ENCODE measurements at regions not wholly inside any gene's neighbourhood (a gene's known extent, or its start where the extent isn't known, plus 50 kb on each side); places are given as distances from the start of the nearest gene placed in this dataset.

- no peak for DNase-seq (ENCODE audit: low read depth, low spot score)
Observed at GRCh38 chr2:12244070-12244469, 472.7 kb upstream of the TRIB2 start.

- DNase-seq (ENCODE audit: low read depth, low spot score), result peak; percentile 29
Observed at GRCh38 chr2:12251121-12251520, 465.6 kb upstream of the TRIB2 start.

- no peak for DNase-seq (ENCODE audit: low read depth, low spot score)
Observed at GRCh38 chr2:12251749-12252148, 465.0 kb upstream of the TRIB2 start.

GRCh38 chr2:12253167-12253778 lies 463.5 kb upstream of the TRIB2 start:
- DNase-seq (ENCODE audit: low read depth, low spot score), result no peak

- DNase-seq (ENCODE audit: low read depth, low spot score), result no peak
Observed at GRCh38 chr2:12254280-12254860, 462.4 kb upstream of the TRIB2 start.

GRCh38 chr2:12256206-12256605 lies 460.5 kb upstream of the TRIB2 start:
- no peak for DNase-seq (ENCODE audit: low read depth, low spot score)

- no peak for DNase-seq (ENCODE audit: low read depth, low spot score)
Observed at GRCh38 chr2:12257476-12257875, 459.3 kb upstream of the TRIB2 start.

GRCh38 chr2:12259493-12259892 lies 457.2 kb upstream of the TRIB2 start:
- no peak for DNase-seq (ENCODE audit: low read depth, low spot score)

- DNase-seq (ENCODE audit: low read depth, low spot score), result no peak
Observed at GRCh38 chr2:12261986-12262680, 454.6 kb upstream of the TRIB2 start.

GRCh38 chr2:12262681-12263436 lies 453.9 kb upstream of the TRIB2 start:
- DNase-seq (ENCODE audit: low read depth, low spot score), result no peak

- DNase-seq (ENCODE audit: low read depth, low spot score), result no peak
Observed at GRCh38 chr2:12263730-12264129, 453.0 kb upstream of the TRIB2 start.

GRCh38 chr2:12264146-12264545 lies 452.6 kb upstream of the TRIB2 start:
- DNase-seq (ENCODE audit: low read depth, low spot score), result no peak

GRCh38 chr2:12265646-12266045 lies 451.1 kb upstream of the TRIB2 start:
- DNase-seq (ENCODE audit: low read depth, low spot score), result no peak

GRCh38 chr2:12267042-12267441 lies 449.7 kb upstream of the TRIB2 start:
- no peak for DNase-seq (ENCODE audit: low read depth, low spot score)

- DNase-seq (ENCODE audit: low read depth, low spot score), result no peak
Observed at GRCh38 chr2:12269041-12269972, 447.4 kb upstream of the TRIB2 start.

- no peak for DNase-seq (ENCODE audit: low read depth, low spot score)
Observed at GRCh38 chr2:12270876-12271588, 445.7 kb upstream of the TRIB2 start.

GRCh38 chr2:12271589-12271984 lies 445.1 kb upstream of the TRIB2 start:
- DNase-seq (ENCODE audit: low read depth, low spot score), result no peak

- no peak for DNase-seq (ENCODE audit: low read depth, low spot score)
Observed at GRCh38 chr2:12273111-12273510, 443.6 kb upstream of the TRIB2 start.

GRCh38 chr2:12274591-12274990 lies 442.1 kb upstream of the TRIB2 start:
- DNase-seq (ENCODE audit: low read depth, low spot score), result no peak

GRCh38 chr2:12277241-12278034 lies 439.3 kb upstream of the TRIB2 start:
- no peak for DNase-seq (ENCODE audit: low read depth, low spot score)
